ENCODE measurements at regions not wholly inside any gene's neighbourhood (a gene's known extent, or its start where the extent isn't known, plus 50 kb on each side); places are given as distances from the start of the nearest gene placed in this dataset.

- TF ChIP-seq CTCF (IDR thresholded peaks at IDR 0.05; ENCODE audit: low read depth, low read length) (no peak), POLR2A (IDR thresholded peaks at IDR 0.05; ENCODE audit: extremely low read depth, insufficient read length) (no peak)
Measured at GRCh38 chr12:74626397-74626796, 88.8 kb downstream of the ATXN7L3B start.

All from NB4 (cell line).